ENCODE measurements at regions not wholly inside any gene's neighbourhood (a gene's known extent, or its start where the extent isn't known, plus 50 kb on each side); places are given as distances from the start of the nearest gene placed in this dataset.
A peak's percentile ranks its signal among the peaks of the same experiment; 100 is the strongest.

- TF ChIP-seq PAWR (CRISPR knock-in tag; IDR thresholded peaks at IDR 0.05; ENCODE audit: borderline replicate concordance) = no peak
Measured at GRCh38 chr13:65615506-65615905, 1614.6 kb downstream of the PCDH9 start (continued).

GRCh38 chr13:65613004-65613403 is 1617.1 kb downstream of the PCDH9 start:
- in situ Hi-C loops (cut with HindIII; ENCODE audit: extremely low pct_ligation_motif_present, low pct_unique_long_range_greater_than_20kb) = no loop called here
- Histone ChIP-seq H3K27me3 (ENCODE audit: control insufficient read depth in 1 of 2, insufficient read depth in 2 of 2, low read length in 2 of 2) (no peaks in the 10 kb centered on the region), H3K4me2 (ENCODE audit: low read depth, low read length) (no peak overlapping the region), H3K4me1 (ENCODE audit: insufficient read depth, low read length) (no peaks in the 10 kb centered on the region), H3K9me3 (ENCODE audit: low read length) (no peaks in the 10 kb centered on the region), H2AFZ (ENCODE audit: low read length) (no peak overlapping the region), H3K36me3 (replicated peaks in 1 of 2; ENCODE audit: control insufficient read depth in 1 of 2, insufficient read depth in 2 of 2, low read length in 2 of 2) (no peaks in the 10 kb centered on the region), H3K4me3 (replicated peaks in 1 of 3; ENCODE audit: insufficient read depth in 1 of 3, low read depth in 2 of 3, low read length in 3 of 3) (no peak overlapping the region), H3K79me2 (ENCODE audit: insufficient read depth, low read length) (no peaks in the 10 kb centered on the region), H4K20me1 (ENCODE audit: insufficient read depth, low read length) (no peaks in the 10 kb centered on the region), H3K9ac (ENCODE audit: insufficient read depth, low read depth, low read length) (no peak overlapping the region), H3K27ac (ENCODE audit: extremely low read length, insufficient read depth, low read length) (no peak overlapping the region)
- POLR2A ChIA-PET = no interaction called here
- BruUV-seq (replicated peaks) = no TSS peak
- intact Hi-C loops (cut with micrococcal nuclease; ENCODE audit: unreplicated experiment) = no loop called here
- ATAC-seq (peak; percentile 65), DNase-seq (ENCODE audit: low spot score) (peak; percentile 2), FAIRE-seq (no peak)
- WGBS (ENCODE audit: low lambda C conversion rate) = 3% methylated on average over 2 of the region's 2 CpGs
- TF ChIP-seq NPAS2 (CRISPR knock-in tag; IDR thresholded peaks at IDR 0.05; ENCODE audit: borderline replicate concordance) (no peak), HOXD1 (CRISPR knock-in tag; IDR thresholded peaks at IDR 0.05) (no peak), ZNF841 (CRISPR knock-in tag; IDR thresholded peaks at IDR 0.05; ENCODE audit: borderline replicate concordance) (no peak), SOX5 (CRISPR knock-in tag; IDR thresholded peaks at IDR 0.05; ENCODE audit: borderline replicate concordance) (no peak), ZNF256 (CRISPR knock-in tag; conservative IDR thresholded peaks at IDR 0.05) (no peak), ZHX1 (CRISPR knock-in tag; IDR thresholded peaks at IDR 0.05; ENCODE audit: low read depth) (no peak), MTA1 (CRISPR knock-in tag; IDR thresholded peaks at IDR 0.05; ENCODE audit: borderline replicate concordance) (no peak), IRF1 (CRISPR knock-in tag; IDR thresholded peaks at IDR 0.05; ENCODE audit: low read depth) (no peak), SOX13 (IDR thresholded peaks at IDR 0.05) (no peak), SOX13 (CRISPR knock-in tag; conservative IDR thresholded peaks at IDR 0.05 in 1 of 2, IDR thresholded peaks at IDR 0.05 in 1 of 2) (no peak), TEF (CRISPR knock-in tag; IDR thresholded peaks at IDR 0.05) (no peak), FUBP1 (CRISPR knock-in tag; IDR thresholded peaks at IDR 0.05; ENCODE audit: borderline replicate concordance) (no peak), IKZF1 (IDR thresholded peaks at IDR 0.05) (no peak), FOXK2 (IDR thresholded peaks at IDR 0.05) (no peak)
- CTCF ChIA-PET (ENCODE audit: low intra/inter-chr PET ratio, low total read pairs) = no interaction called here
